NT2/D1 (cell line): ENCODE measurements at regions not wholly inside any gene's neighbourhood (a gene's known extent, or its start where the extent isn't known, plus 50 kb on each side); places are given as distances from the start of the nearest gene placed in this dataset.

ENCODE experiments used
- YY1 ChIP-seq: IDR thresholded peaks from 2 replicates; pipeline ENCODE4 v1.6.1; 2011; ENCODE audit not compliant: insufficient read length, insufficient read depth
- ZNF274 ChIP-seq: IDR thresholded peaks from 2 replicates; pipeline ENCODE4 v1.6.1; 2011; ENCODE audit warnings: mild to moderate bottlenecking, low read depth, low read length

GRCh38 chr7:42794673-42795072, 117.2 kb downstream of the C7orf25 start:
- no peak for TF ChIP-seq ZNF274
- TF ChIP-seq YY1: no peak
